HepG2 (cell line): ENCODE measurements at regions not wholly inside any gene's neighbourhood (a gene's known extent, or its start where the extent isn't known, plus 50 kb on each side); places are given as distances from the start of the nearest gene placed in this dataset.

Experiments
- ATAC-seq: fragments of 200-7000 bp; cut with Tn5 transposase; 3 replicates; pipeline ENCODE4 v1.9.1; 2020; ENCODE audit warnings: mild to moderate bottlenecking, moderate library complexity
- BruUV-seq: library from RNA; stranded (reverse); fragments of 400-500 nt; replicated peaks from 2 replicates; lab custom pipeline; 2021; lab: Mats Ljungman, UMichigan
- CTCF ChIA-PET: fragments of 300-600 bp; formaldehyde crosslinking; extraction: SDS; loops from one replicate; lab custom pipeline; 2021; ENCODE audit warnings: low total read pairs, inconsistent platforms, low intra/inter-chr PET ratio; lab: Yijun Ruan, JAX
- POLR2A ChIA-PET: fragments of 350-600 bp; sonication (Branson Sonifier 250); formaldehyde crosslinking; loops from one replicate; lab custom pipeline; 2020; ENCODE audit warnings: antibody characterized with exemption, inconsistent platforms; lab: Yijun Ruan, JAX
- DNase-seq: peaks from one replicate; pipeline ENCODE4 v3.0.0-alpha.2; 2015; ENCODE audit warnings: low spot score
- FAIRE-seq: peaks from 3 replicates; lab custom pipeline; 2011; peaks lifted over from hg19 to GRCh38; lab: Jason Lieb, UNC
- H2AFZ ChIP-seq: one replicate; pipeline ENCODE4 v1.6.1; 2011; ENCODE audit warnings: low read length, inconsistent platforms
- H3K27ac ChIP-seq: fragments of 300-600 bp; 3 replicates; pipeline ENCODE4 v1.8.0; 2011; ENCODE audit warnings: mixed run types, mild to moderate bottlenecking, mixed read lengths, low read length, inconsistent platforms; ENCODE audit not compliant: insufficient read depth; ENCODE audit errors: extremely low read length
- H3K27me3 ChIP-seq, 2 experiments: fragments of 200-600 bp in 1 of 2; 2 replicates in 1 of 2; 3 replicates in 1 of 2; pipeline versions ENCODE4 v1.6.0 to v1.8.0; 2011; ENCODE audit warnings: low read length in 2 of 2, mild to moderate bottlenecking in 2 of 2, moderate library complexity in 2 of 2, inconsistent platforms in 1 of 2; ENCODE audit not compliant: insufficient read depth in 2 of 2, control insufficient read depth in 1 of 2
- H3K36me3 ChIP-seq, 2 experiments: fragments of 200-600 bp in 1 of 2; replicated peaks in 1 of 2; 2 replicates in 1 of 2; 3 replicates in 1 of 2; pipeline versions ENCODE4 v1.5.1 to v1.8.0; 2011; ENCODE audit warnings: low read length in 2 of 2, inconsistent platforms in 1 of 2; ENCODE audit not compliant: insufficient read depth in 2 of 2, control insufficient read depth in 1 of 2
- H3K4me1 ChIP-seq: 2 replicates; pipeline ENCODE4 v1.5.1; 2012; ENCODE audit warnings: low read length, inconsistent platforms; ENCODE audit not compliant: insufficient read depth
- H3K4me2 ChIP-seq: 2 replicates; pipeline ENCODE4 v1.6.0; 2011; ENCODE audit warnings: low read depth, low read length, inconsistent platforms
- H3K4me3 ChIP-seq, 3 experiments: fragments of 200-600 bp in 1 of 3; sonication (generic), shearing (Covaris generic) in 1 of 3; replicated peaks in 1 of 3; 2 replicates each; pipeline ENCODE4 v1.5.1; 2011 to 2016; ENCODE audit warnings: low read length in 3 of 3, inconsistent platforms in 2 of 3, low read depth in 2 of 3, mild to moderate bottlenecking in 2 of 3, control low read depth in 1 of 3, mixed read lengths in 1 of 3; ENCODE audit not compliant: insufficient read depth in 1 of 3
- H3K79me2 ChIP-seq: one replicate; pipeline ENCODE4 v1.6.1; 2011; ENCODE audit warnings: low read length, inconsistent platforms; ENCODE audit not compliant: insufficient read depth
- H3K9ac ChIP-seq: 2 replicates; pipeline ENCODE4 v1.6.0; 2011; ENCODE audit warnings: mild to moderate bottlenecking, low read depth, low read length, inconsistent platforms; ENCODE audit not compliant: insufficient read depth
- H3K9me3 ChIP-seq: 2 replicates; pipeline ENCODE4 v1.5.1; 2012; ENCODE audit warnings: mild to moderate bottlenecking, low read length
- H4K20me1 ChIP-seq: 2 replicates; pipeline ENCODE4 v1.6.0; 2011; ENCODE audit warnings: inconsistent platforms, mild to moderate bottlenecking, low read length, moderate library complexity; ENCODE audit not compliant: insufficient read depth
- CCDC6 ChIP-seq: sonication (generic); formaldehyde crosslinking; IDR thresholded peaks from 2 replicates; pipeline ENCODE4 v1.8.1; 2022; ENCODE audit warnings: mild to moderate bottlenecking, missing genetic modification reagents, moderate library complexity
- DPF2 ChIP-seq: sonication (generic); formaldehyde crosslinking; IDR thresholded peaks from 2 replicates; pipeline ENCODE4 v1.4.0; 2020; ENCODE audit warnings: mild to moderate bottlenecking, low read depth, missing genetic modification reagents, borderline replicate concordance
- ETV5 ChIP-seq: IDR thresholded peaks from 2 replicates; pipeline ENCODE4 v1.6.1; 2018; ENCODE audit warnings: missing biosample characterization, missing genetic modification reagents, inconsistent platforms, borderline replicate concordance
- FUBP1 ChIP-seq: sonication (generic); formaldehyde crosslinking; IDR thresholded peaks from 2 replicates; pipeline ENCODE4 v1.5.1; 2020; ENCODE audit warnings: missing genetic modification reagents, mild to moderate bottlenecking, borderline replicate concordance
- IRF1 ChIP-seq: sonication (generic); formaldehyde crosslinking; IDR thresholded peaks from 2 replicates; pipeline ENCODE4 v1.4.0; 2020; ENCODE audit warnings: low read depth, mild to moderate bottlenecking, missing genetic modification reagents
- MAFG ChIP-seq: sonication (generic); formaldehyde crosslinking; IDR thresholded peaks from 2 replicates; pipeline ENCODE4 v1.5.1; 2020; ENCODE audit warnings: mild to moderate bottlenecking, missing genetic modification reagents
- MED13 ChIP-seq: sonication (generic); formaldehyde crosslinking; IDR thresholded peaks from 2 replicates; pipeline ENCODE4 v1.5.0; 2020; ENCODE audit warnings: missing genetic modification reagents
- MXD4 ChIP-seq: IDR thresholded peaks from 2 replicates; pipeline ENCODE4 v1.6.1; 2016; ENCODE audit warnings: mild to moderate bottlenecking, missing biosample characterization, missing genetic modification reagents
- MYNN ChIP-seq: sonication (generic); formaldehyde crosslinking; IDR thresholded peaks from 2 replicates; pipeline ENCODE4 v1.4.0; 2020; ENCODE audit warnings: mild to moderate bottlenecking, low read depth, missing genetic modification reagents
- NFATC3 ChIP-seq: sonication (generic); formaldehyde crosslinking; IDR thresholded peaks from 2 replicates; pipeline ENCODE4 v1.5.1; 2020; ENCODE audit warnings: mild to moderate bottlenecking, missing genetic modification reagents
- NFE2L1 ChIP-seq: sonication (generic); formaldehyde crosslinking; IDR thresholded peaks from 2 replicates; pipeline ENCODE4 v1.4.0; 2020; ENCODE audit warnings: missing genetic modification reagents, mild to moderate bottlenecking, borderline replicate concordance
- SUZ12 ChIP-seq: fragments of 150-350 bp; IDR thresholded peaks from 2 replicates; pipeline ENCODE4 v1.6.1; 2014; ENCODE audit warnings: low read depth, low read length
- TBP ChIP-seq: sonication (generic); formaldehyde crosslinking; IDR thresholded peaks from 2 replicates; pipeline ENCODE4 v1.5.0; 2020; ENCODE audit warnings: missing genetic modification reagents
- ZBTB7B ChIP-seq: sonication (generic); formaldehyde crosslinking; IDR thresholded peaks from 2 replicates; pipeline ENCODE4 v1.4.0; 2020; ENCODE audit warnings: missing genetic modification reagents
- ZNF432 ChIP-seq: sonication (generic); formaldehyde crosslinking; IDR thresholded peaks from 2 replicates; pipeline ENCODE4 v1.5.0; 2020; ENCODE audit warnings: missing genetic modification reagents, mild to moderate bottlenecking, borderline replicate concordance
- ZNF563 ChIP-seq: sonication (generic); formaldehyde crosslinking; IDR thresholded peaks from 2 replicates; pipeline ENCODE4 v1.8.0; 2022; ENCODE audit warnings: mild to moderate bottlenecking, moderate library complexity, missing genetic modification reagents
- ZNF646 ChIP-seq: sonication (generic); formaldehyde crosslinking; IDR thresholded peaks from 2 replicates; pipeline ENCODE4 v1.9.0; 2021; ENCODE audit warnings: mild to moderate bottlenecking, missing genetic modification reagents
- WGBS: methylation state at CpG from one replicate; pipeline ENCODE4 v1.1.6; 2017; ENCODE audit warnings: low lambda C conversion rate; 5-methylcytosine and 5-hydroxymethylcytosine counted together
- in situ Hi-C: cut with HindIII; loops from 2 replicates; pipeline ENCODE4 v1.10.0; 2017; ENCODE audit warnings: low pct_unique_long_range_greater_than_20kb; ENCODE audit not compliant: extremely low pct_ligation_motif_present
- intact Hi-C: fragments of 100-400 bp; cut with micrococcal nuclease; formaldehyde crosslinking; loops from one replicate; pipeline ENCODE4 v1.10.0; 2022; ENCODE audit not compliant: unreplicated experiment

GRCh38 chr12:19924360-19924759 lies 444.0 kb upstream of the PDE3A start (continued):
- no peak for TF ChIP-seq NFE2L1
- TF ChIP-seq MED13 (CRISPR knock-in tag) = no peak
- no peak for TF ChIP-seq CCDC6 (CRISPR knock-in tag)
- TF ChIP-seq SUZ12 = no peak
- TF ChIP-seq, all 625 proteins: peak for 0

- Histone ChIP-seq H3K4me3 (no peak overlapping the region), H3K27me3 (no peaks in the 10 kb centered on the region), H3K9me3 (no peaks in the 10 kb centered on the region), H3K36me3 (no peaks in the 10 kb centered on the region), H4K20me1 (no peaks in the 10 kb centered on the region), H3K4me2 (no peak overlapping the region), H3K4me1 (no peaks in the 10 kb centered on the region), H2AFZ (no peak overlapping the region), H3K79me2 (no peaks in the 10 kb centered on the region), H3K27ac (no peak overlapping the region), H3K9ac (no peak overlapping the region)
- BruUV-seq = no TSS peak
- intact Hi-C loops = no loop called here
- in situ Hi-C loops = no loop called here
- FAIRE-seq (no peak), DNase-seq (no peak), ATAC-seq (no peak)
- 17% methylated on average over 2 of the region's 2 CpGs for WGBS
- CTCF ChIA-PET = no interaction called here
- POLR2A ChIA-PET = no interaction called here
- no peak for TF ChIP-seq ZNF432 (CRISPR knock-in tag)
- TF ChIP-seq ZNF563 (CRISPR knock-in tag) = no peak
- no peak for TF ChIP-seq MXD4
- no peak for TF ChIP-seq ZNF646 (CRISPR knock-in tag)
- TF ChIP-seq MAFG = no peak
- TF ChIP-seq MYNN (CRISPR knock-in tag) = no peak
- TF ChIP-seq DPF2 (CRISPR knock-in tag) = no peak
- TF ChIP-seq NFATC3 (CRISPR knock-in tag) = no peak
- no peak for TF ChIP-seq ETV5 (CRISPR knock-in tag)
- no peak for TF ChIP-seq TBP
- no peak for TF ChIP-seq IRF1 (CRISPR knock-in tag)
- no peak for TF ChIP-seq ZBTB7B
- no peak for TF ChIP-seq FUBP1 (CRISPR knock-in tag)
Measured at GRCh38 chr12:19925841-19926240, 442.5 kb upstream of the PDE3A start.
